ENCODE measurements at regions not wholly inside any gene's neighbourhood (a gene's known extent, or its start where the extent isn't known, plus 50 kb on each side); places are given as distances from the start of the nearest gene placed in this dataset.

GRCh38 chr7:25906760-25907159, 245.2 kb upstream of the NFE2L3 start:
- no peak for TF ChIP-seq CTCF (IDR thresholded peaks at IDR 0.05; ENCODE audit: poor library complexity, severe bottlenecking)
- no peak for TF ChIP-seq REST (IDR thresholded peaks at IDR 0.05; ENCODE audit: borderline replicate concordance)
- TF ChIP-seq EP300 (conservative IDR thresholded peaks at IDR 0.05; ENCODE audit: poor library complexity, severe bottlenecking), result no peak
- no peak for TF ChIP-seq RAD21 (conservative IDR thresholded peaks at IDR 0.05)
- no peak for TF ChIP-seq EZH2 (IDR thresholded peaks at IDR 0.05; ENCODE audit: borderline replicate concordance, insufficient read depth, low read length, poor library complexity, severe bottlenecking)
- no peak for TF ChIP-seq TAF1 (IDR thresholded peaks at IDR 0.05; ENCODE audit: low read depth)

Measured in neural cell (in vitro differentiated cells).